WI38 (cell line): ENCODE measurements at regions not wholly inside any gene's neighbourhood (a gene's known extent, or its start where the extent isn't known, plus 50 kb on each side); places are given as distances from the start of the nearest gene placed in this dataset.

Experiments
- H3K4me3 ChIP-seq: 2 replicates; pipeline ENCODE4 v1.5.1; 2011; ENCODE audit warnings: low read depth, mild to moderate bottlenecking, control low read depth, low read length
- TF ChIP-seq, protein P1 (sequence below): IDR thresholded peaks from 2 replicates; pipeline ENCODE4 v1.5.1; 2012; ENCODE audit warnings: low read depth, mild to moderate bottlenecking, control low read depth, low read length

DNA sequence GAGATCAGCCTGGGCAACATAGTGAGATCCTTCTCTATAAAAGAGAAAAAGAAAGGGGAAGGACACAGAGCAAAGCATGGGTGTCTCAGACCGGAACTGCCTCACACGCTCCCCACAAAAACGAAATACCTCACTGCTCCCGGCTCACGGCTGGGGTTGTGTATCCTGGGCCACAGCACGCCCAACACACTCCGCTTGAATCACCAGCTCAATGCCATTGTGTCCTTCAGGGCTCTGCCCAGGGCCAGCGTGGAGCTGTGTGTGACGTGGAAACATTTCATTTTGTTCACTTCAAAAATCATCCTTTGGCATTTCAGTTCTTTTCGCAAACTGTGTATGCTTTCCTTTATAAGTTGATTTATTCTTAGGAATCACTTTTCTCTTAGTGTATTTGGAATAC lies 279.5 kb downstream of the IRX1 start:
- TF ChIP-seq, protein P1, sequence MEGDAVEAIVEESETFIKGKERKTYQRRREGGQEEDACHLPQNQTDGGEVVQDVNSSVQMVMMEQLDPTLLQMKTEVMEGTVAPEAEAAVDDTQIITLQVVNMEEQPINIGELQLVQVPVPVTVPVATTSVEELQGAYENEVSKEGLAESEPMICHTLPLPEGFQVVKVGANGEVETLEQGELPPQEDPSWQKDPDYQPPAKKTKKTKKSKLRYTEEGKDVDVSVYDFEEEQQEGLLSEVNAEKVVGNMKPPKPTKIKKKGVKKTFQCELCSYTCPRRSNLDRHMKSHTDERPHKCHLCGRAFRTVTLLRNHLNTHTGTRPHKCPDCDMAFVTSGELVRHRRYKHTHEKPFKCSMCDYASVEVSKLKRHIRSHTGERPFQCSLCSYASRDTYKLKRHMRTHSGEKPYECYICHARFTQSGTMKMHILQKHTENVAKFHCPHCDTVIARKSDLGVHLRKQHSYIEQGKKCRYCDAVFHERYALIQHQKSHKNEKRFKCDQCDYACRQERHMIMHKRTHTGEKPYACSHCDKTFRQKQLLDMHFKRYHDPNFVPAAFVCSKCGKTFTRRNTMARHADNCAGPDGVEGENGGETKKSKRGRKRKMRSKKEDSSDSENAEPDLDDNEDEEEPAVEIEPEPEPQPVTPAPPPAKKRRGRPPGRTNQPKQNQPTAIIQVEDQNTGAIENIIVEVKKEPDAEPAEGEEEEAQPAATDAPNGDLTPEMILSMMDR = no peak
- H3K4me3 ChIP-seq = no peak overlapping the region

GRCh38 chr5:3878267-3878666 lies 282.6 kb downstream of the IRX1 start:
- no peak overlapping the region for H3K4me3 ChIP-seq
- TF ChIP-seq, protein P1 = no peak

- TF ChIP-seq, protein P1 = no peak
- no peak overlapping the region for H3K4me3 ChIP-seq
Measured at GRCh38 chr5:3883040-3883439, 287.4 kb downstream of the IRX1 start.

- TF ChIP-seq, protein P1 = no peak
Measured at GRCh38 chr5:3886524-3887451, 291.2 kb downstream of the IRX1 start.

GRCh38 chr5:3888310-3888709 lies 292.7 kb downstream of the IRX1 start:
- TF ChIP-seq, protein P1 = no peak
- H3K4me3 ChIP-seq = no peak overlapping the region

More at GRCh38 chr5:3886524-3887451, 291.2 kb downstream of the IRX1 start:
- no peak overlapping the region for H3K4me3 ChIP-seq

GRCh38 chr5:3889412-3890142 lies 293.9 kb downstream of the IRX1 start:
- TF ChIP-seq, protein P1 = no peak

GRCh38 chr5:3891113-3891512 lies 295.5 kb downstream of the IRX1 start:
- H3K4me3 ChIP-seq = no peak overlapping the region
- TF ChIP-seq, protein P1 = no peak

More at GRCh38 chr5:3889412-3890142, 293.9 kb downstream of the IRX1 start:
- H3K4me3 ChIP-seq = no peak overlapping the region
